WTC11 (cell line): ENCODE measurements at regions not wholly inside any gene's neighbourhood (a gene's known extent, or its start where the extent isn't known, plus 50 kb on each side); places are given as distances from the start of the nearest gene placed in this dataset.

ENCODE experiments used
- ATAC-seq: fragments of 200-7000 bp; cut with Tn5 transposase; 2 replicates; pipeline ENCODE4 v1.10.0; 2021; ENCODE audit warnings: mild to moderate bottlenecking, moderate library complexity
- CTCF ChIA-PET: fragments of 300-600 bp; sonication (Branson Sonifier 250); formaldehyde crosslinking; loops from one replicate; lab custom pipeline; 2021; ENCODE audit warnings: antibody characterized with exemption; lab: Charles Lee
- POLR2A ChIA-PET: fragments of 350-600 bp; sonication (Branson Sonifier 250); formaldehyde crosslinking; loops from one replicate; lab custom pipeline; 2021; ENCODE audit warnings: antibody characterized with exemption; lab: Charles Lee
- DNase-seq: peaks from one replicate; pipeline ENCODE4 v3.0.0; 2021; ENCODE audit warnings: low spot score
- H3K27ac Mint-ChIP-seq: 2 replicates; pipeline ENCODE4 v1.8.0; 2021; ENCODE audit warnings: mixed read lengths
- H3K27me3 Mint-ChIP-seq: 2 replicates; pipeline ENCODE4 v1.8.0; 2021; ENCODE audit warnings: low read depth, mild to moderate bottlenecking, moderate library complexity, mixed read lengths
- H3K36me3 Mint-ChIP-seq: 2 replicates; pipeline ENCODE4 v1.8.0; 2021; ENCODE audit warnings: mixed read lengths
- H3K4me1 Mint-ChIP-seq: 2 replicates; pipeline ENCODE4 v1.8.0; 2022; ENCODE audit warnings: mixed read lengths
- H3K4me3 Mint-ChIP-seq: 2 replicates; pipeline ENCODE4 v1.8.0; 2021; ENCODE audit warnings: mild to moderate bottlenecking, moderate library complexity, mixed read lengths
- H3K9me3 Mint-ChIP-seq: 2 replicates; pipeline ENCODE4 v1.8.0; 2021; ENCODE audit warnings: mixed read lengths
- ATF1 ChIP-seq: sonication (generic); formaldehyde crosslinking; IDR thresholded peaks from 2 replicates; pipeline ENCODE4 v1.8.1; 2023; ENCODE audit warnings: mild to moderate bottlenecking, moderate library complexity, missing genetic modification reagents
- CREM ChIP-seq: sonication (generic); formaldehyde crosslinking; IDR thresholded peaks from 2 replicates; pipeline ENCODE4 v1.8.1; 2022; ENCODE audit warnings: mild to moderate bottlenecking, missing genetic modification reagents, moderate library complexity
- GABPB1 ChIP-seq: sonication (generic); formaldehyde crosslinking; IDR thresholded peaks from 2 replicates; pipeline ENCODE4 v1.8.1; 2023; ENCODE audit warnings: mild to moderate bottlenecking, missing genetic modification reagents
- IRF2 ChIP-seq: sonication (generic); formaldehyde crosslinking; IDR thresholded peaks from 2 replicates; pipeline ENCODE4 v1.8.0; 2022; ENCODE audit warnings: low read depth, missing genetic modification reagents, borderline replicate concordance
- MYBL2 ChIP-seq: sonication (generic); formaldehyde crosslinking; IDR thresholded peaks from 2 replicates; pipeline ENCODE4 v1.8.1; 2023; ENCODE audit warnings: mild to moderate bottlenecking, moderate library complexity, missing genetic modification reagents
- NFE2L1 ChIP-seq: sonication (generic); formaldehyde crosslinking; IDR thresholded peaks from 2 replicates; pipeline ENCODE4 v1.8.1; 2023; ENCODE audit warnings: missing genetic modification reagents
- SMAD4 ChIP-seq: sonication (generic); formaldehyde crosslinking; IDR thresholded peaks from 2 replicates; pipeline ENCODE4 v1.8.0; 2022; ENCODE audit warnings: mild to moderate bottlenecking, missing genetic modification reagents
- ZNF121 ChIP-seq: sonication (generic); formaldehyde crosslinking; IDR thresholded peaks from 2 replicates; pipeline ENCODE4 v1.8.0; 2023; ENCODE audit warnings: missing genetic modification reagents
- ZNF138 ChIP-seq: sonication (generic); formaldehyde crosslinking; conservative IDR thresholded peaks from 2 replicates; pipeline ENCODE4 v1.8.1; 2022; ENCODE audit warnings: mild to moderate bottlenecking, moderate library complexity, missing genetic modification reagents
- ZNF232 ChIP-seq: sonication (generic); formaldehyde crosslinking; IDR thresholded peaks from 2 replicates; pipeline ENCODE4 v1.8.0; 2022; ENCODE audit warnings: mild to moderate bottlenecking, missing genetic modification reagents
- ZNF423 ChIP-seq: fragments of 250-450 bp; sonication (Bioruptor Pico); IDR thresholded peaks from 2 replicates; pipeline ENCODE4 v2.1.2; 2022; ENCODE audit warnings: mild to moderate bottlenecking, moderate library complexity
- ZNF671 ChIP-seq: fragments of 250-450 bp; sonication (Bioruptor Pico); IDR thresholded peaks from 2 replicates; pipeline ENCODE4 v1.8.0; 2021; ENCODE audit warnings: mild to moderate bottlenecking
- TF ChIP-seq, protein P1 (sequence below): sonication (generic); formaldehyde crosslinking; IDR thresholded peaks from 2 replicates; pipeline ENCODE4 v1.8.0; 2022; ENCODE audit warnings: mild to moderate bottlenecking, missing genetic modification reagents
- TF ChIP-seq, protein P2 (sequence below): sonication (generic); formaldehyde crosslinking; IDR thresholded peaks from 2 replicates; pipeline ENCODE4 v1.8.1; 2022; ENCODE audit warnings: missing genetic modification reagents, borderline replicate concordance
- TF ChIP-seq, protein P3 (sequence below): sonication (generic); formaldehyde crosslinking; conservative IDR thresholded peaks from 2 replicates; pipeline ENCODE4 v1.8.1; 2022; ENCODE audit warnings: mild to moderate bottlenecking, missing genetic modification reagents
- TF ChIP-seq, protein P4 (sequence below): sonication (generic); formaldehyde crosslinking; IDR thresholded peaks from 2 replicates; pipeline ENCODE4 v1.8.1; 2022; ENCODE audit warnings: mild to moderate bottlenecking, missing genetic modification reagents, moderate library complexity, borderline replicate concordance
- TF ChIP-seq, protein P5 (sequence below): fragments of 250-450 bp; sonication (Bioruptor Pico); IDR thresholded peaks from 2 replicates; pipeline ENCODE4 v1.9.0; 2021; ENCODE audit warnings: mild to moderate bottlenecking
- TF ChIP-seq, protein P6 (sequence below): fragments of 250-450 bp; sonication (Bioruptor Pico); IDR thresholded peaks from 2 replicates; pipeline ENCODE4 v1.9.0; 2021; ENCODE audit warnings: mild to moderate bottlenecking, borderline replicate concordance

DNA sequence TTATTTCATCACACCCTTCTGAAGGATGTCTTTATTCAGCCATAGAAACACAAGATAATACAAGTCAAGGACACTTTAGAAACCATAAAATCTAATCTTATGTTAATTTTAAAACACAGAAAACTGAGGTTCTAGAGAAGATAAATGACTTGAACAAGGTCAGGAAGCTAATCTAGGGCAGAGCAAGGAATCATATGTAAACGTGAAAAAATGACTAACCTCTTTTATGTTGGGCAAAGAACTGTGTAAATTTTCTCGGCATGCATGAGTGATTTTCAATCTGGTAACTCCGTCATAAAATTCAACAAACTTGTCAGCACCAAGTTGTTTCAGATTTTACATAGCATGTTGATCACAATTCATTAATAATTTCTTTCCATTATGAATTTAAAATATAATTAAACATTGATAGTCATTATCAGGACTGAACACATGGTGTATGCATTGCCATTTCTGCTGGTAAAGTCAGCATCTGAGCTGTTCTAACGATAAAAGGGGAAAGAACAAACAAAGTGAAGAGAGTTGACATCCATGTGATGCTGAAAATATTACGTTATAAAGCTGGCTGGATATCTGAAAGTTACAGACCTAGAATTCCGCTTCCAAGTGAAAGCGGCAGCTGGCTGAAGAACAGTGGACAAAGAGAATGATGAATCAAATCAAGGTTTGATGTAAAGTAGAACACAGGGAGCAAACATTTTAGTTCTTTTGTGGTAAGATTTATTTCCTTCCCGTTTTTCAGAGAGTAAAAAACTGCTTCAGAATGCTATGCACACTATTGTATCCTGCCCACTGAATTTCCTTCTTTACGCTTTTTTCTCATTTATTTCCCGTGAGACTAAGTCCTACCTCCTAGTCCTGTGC, 1037.4 kb upstream of the TMPRSS15 start:
- ChIA-PET POLR2A (no interaction called here), CTCF (no interaction called here)
- no peak for TF ChIP-seq MYBL2 (CRISPR knock-in tag)
- TF ChIP-seq IRF2 = no peak
- no peak for TF ChIP-seq NFE2L1 (CRISPR knock-in tag)
- TF ChIP-seq SMAD4 = no peak
- TF ChIP-seq, protein P1, sequence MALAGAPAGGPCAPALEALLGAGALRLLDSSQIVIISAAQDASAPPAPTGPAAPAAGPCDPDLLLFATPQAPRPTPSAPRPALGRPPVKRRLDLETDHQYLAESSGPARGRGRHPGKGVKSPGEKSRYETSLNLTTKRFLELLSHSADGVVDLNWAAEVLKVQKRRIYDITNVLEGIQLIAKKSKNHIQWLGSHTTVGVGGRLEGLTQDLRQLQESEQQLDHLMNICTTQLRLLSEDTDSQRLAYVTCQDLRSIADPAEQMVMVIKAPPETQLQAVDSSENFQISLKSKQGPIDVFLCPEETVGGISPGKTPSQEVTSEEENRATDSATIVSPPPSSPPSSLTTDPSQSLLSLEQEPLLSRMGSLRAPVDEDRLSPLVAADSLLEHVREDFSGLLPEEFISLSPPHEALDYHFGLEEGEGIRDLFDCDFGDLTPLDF = no peak
- TF ChIP-seq, protein P2, sequence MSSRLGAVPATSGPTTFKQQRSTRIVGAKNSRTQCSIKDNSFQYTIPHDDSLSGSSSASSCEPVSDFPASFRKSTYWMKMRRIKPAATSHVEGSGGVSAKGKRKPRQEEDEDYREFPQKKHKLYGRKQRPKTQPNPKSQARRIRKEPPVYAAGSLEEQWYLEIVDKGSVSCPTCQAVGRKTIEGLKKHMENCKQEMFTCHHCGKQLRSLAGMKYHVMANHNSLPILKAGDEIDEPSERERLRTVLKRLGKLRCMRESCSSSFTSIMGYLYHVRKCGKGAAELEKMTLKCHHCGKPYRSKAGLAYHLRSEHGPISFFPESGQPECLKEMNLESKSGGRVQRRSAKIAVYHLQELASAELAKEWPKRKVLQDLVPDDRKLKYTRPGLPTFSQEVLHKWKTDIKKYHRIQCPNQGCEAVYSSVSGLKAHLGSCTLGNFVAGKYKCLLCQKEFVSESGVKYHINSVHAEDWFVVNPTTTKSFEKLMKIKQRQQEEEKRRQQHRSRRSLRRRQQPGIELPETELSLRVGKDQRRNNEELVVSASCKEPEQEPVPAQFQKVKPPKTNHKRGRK = no peak
- H3K9me3 Mint-ChIP-seq = no peaks in the 10 kb centered on the region
- no peaks in the 10 kb centered on the region for H3K36me3 Mint-ChIP-seq
- no peaks in the 10 kb centered on the region for H3K4me1 Mint-ChIP-seq
- ATAC-seq (no peak), DNase-seq (no peak)
- H3K4me3 Mint-ChIP-seq = no peak overlapping the region
- no peaks in the 10 kb centered on the region for H3K27me3 Mint-ChIP-seq
- peak overlapping the region; percentile 49; the same call in 1 of the 2 replicates for H3K27ac Mint-ChIP-seq

DNA sequence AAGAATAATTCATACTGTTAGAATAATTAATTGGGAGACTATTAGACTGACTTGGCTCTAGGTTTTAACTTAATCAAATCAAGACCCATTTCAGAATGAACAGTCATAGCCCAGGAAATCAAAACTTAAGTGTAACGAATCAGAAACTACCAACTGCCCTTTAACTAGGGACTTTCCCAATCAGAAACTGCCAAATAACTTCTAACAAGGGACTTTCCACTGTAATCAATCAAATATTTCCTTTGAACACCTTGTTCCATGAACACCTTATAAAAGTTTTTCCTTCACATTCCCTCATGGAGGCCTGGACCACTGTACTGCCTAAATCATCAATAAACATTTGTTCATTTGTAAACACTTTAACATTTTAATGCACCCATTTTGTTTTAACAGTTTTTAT, 1054.7 kb upstream of the TMPRSS15 start:
- TF ChIP-seq, protein P3, sequence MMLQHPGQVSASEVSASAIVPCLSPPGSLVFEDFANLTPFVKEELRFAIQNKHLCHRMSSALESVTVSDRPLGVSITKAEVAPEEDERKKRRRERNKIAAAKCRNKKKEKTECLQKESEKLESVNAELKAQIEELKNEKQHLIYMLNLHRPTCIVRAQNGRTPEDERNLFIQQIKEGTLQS (CRISPR knock-in tag) = no peak
- no peak for TF ChIP-seq ZNF138 (CRISPR knock-in tag)
- TF ChIP-seq CREM = no peak
- TF ChIP-seq ZNF671 (CRISPR knock-in tag) = no peak
- TF ChIP-seq, protein P4, sequence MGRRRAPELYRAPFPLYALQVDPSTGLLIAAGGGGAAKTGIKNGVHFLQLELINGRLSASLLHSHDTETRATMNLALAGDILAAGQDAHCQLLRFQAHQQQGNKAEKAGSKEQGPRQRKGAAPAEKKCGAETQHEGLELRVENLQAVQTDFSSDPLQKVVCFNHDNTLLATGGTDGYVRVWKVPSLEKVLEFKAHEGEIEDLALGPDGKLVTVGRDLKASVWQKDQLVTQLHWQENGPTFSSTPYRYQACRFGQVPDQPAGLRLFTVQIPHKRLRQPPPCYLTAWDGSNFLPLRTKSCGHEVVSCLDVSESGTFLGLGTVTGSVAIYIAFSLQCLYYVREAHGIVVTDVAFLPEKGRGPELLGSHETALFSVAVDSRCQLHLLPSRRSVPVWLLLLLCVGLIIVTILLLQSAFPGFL (CRISPR knock-in tag) = no peak
- no peak for TF ChIP-seq ZNF121 (CRISPR knock-in tag)
- TF ChIP-seq ZNF232 (CRISPR knock-in tag) = no peak
- no peak for TF ChIP-seq SMAD4
- TF ChIP-seq ATF1 (CRISPR knock-in tag) = no peak
- no peak for TF ChIP-seq ZNF423 (CRISPR knock-in tag)
- TF ChIP-seq GABPB1 = no peak
- TF ChIP-seq, protein P5, sequence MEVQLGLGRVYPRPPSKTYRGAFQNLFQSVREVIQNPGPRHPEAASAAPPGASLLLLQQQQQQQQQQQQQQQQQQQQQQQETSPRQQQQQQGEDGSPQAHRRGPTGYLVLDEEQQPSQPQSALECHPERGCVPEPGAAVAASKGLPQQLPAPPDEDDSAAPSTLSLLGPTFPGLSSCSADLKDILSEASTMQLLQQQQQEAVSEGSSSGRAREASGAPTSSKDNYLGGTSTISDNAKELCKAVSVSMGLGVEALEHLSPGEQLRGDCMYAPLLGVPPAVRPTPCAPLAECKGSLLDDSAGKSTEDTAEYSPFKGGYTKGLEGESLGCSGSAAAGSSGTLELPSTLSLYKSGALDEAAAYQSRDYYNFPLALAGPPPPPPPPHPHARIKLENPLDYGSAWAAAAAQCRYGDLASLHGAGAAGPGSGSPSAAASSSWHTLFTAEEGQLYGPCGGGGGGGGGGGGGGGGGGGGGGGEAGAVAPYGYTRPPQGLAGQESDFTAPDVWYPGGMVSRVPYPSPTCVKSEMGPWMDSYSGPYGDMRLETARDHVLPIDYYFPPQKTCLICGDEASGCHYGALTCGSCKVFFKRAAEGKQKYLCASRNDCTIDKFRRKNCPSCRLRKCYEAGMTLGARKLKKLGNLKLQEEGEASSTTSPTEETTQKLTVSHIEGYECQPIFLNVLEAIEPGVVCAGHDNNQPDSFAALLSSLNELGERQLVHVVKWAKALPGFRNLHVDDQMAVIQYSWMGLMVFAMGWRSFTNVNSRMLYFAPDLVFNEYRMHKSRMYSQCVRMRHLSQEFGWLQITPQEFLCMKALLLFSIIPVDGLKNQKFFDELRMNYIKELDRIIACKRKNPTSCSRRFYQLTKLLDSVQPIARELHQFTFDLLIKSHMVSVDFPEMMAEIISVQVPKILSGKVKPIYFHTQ (CRISPR knock-in tag) = no peak
- TF ChIP-seq, protein P6, sequence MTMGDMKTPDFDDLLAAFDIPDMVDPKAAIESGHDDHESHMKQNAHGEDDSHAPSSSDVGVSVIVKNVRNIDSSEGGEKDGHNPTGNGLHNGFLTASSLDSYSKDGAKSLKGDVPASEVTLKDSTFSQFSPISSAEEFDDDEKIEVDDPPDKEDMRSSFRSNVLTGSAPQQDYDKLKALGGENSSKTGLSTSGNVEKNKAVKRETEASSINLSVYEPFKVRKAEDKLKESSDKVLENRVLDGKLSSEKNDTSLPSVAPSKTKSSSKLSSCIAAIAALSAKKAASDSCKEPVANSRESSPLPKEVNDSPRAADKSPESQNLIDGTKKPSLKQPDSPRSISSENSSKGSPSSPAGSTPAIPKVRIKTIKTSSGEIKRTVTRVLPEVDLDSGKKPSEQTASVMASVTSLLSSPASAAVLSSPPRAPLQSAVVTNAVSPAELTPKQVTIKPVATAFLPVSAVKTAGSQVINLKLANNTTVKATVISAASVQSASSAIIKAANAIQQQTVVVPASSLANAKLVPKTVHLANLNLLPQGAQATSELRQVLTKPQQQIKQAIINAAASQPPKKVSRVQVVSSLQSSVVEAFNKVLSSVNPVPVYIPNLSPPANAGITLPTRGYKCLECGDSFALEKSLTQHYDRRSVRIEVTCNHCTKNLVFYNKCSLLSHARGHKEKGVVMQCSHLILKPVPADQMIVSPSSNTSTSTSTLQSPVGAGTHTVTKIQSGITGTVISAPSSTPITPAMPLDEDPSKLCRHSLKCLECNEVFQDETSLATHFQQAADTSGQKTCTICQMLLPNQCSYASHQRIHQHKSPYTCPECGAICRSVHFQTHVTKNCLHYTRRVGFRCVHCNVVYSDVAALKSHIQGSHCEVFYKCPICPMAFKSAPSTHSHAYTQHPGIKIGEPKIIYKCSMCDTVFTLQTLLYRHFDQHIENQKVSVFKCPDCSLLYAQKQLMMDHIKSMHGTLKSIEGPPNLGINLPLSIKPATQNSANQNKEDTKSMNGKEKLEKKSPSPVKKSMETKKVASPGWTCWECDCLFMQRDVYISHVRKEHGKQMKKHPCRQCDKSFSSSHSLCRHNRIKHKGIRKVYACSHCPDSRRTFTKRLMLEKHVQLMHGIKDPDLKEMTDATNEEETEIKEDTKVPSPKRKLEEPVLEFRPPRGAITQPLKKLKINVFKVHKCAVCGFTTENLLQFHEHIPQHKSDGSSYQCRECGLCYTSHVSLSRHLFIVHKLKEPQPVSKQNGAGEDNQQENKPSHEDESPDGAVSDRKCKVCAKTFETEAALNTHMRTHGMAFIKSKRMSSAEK (CRISPR knock-in tag) = no peak
- ChIA-PET CTCF (no interaction called here), POLR2A (no interaction called here)
- Mint-ChIP-seq H3K36me3 (no peaks in the 10 kb centered on the region), H3K27me3 (no peaks in the 10 kb centered on the region), H3K9me3 (peaks cover 11% of the 10 kb centered on the region; the same call in 1 of the 2 replicates), H3K4me3 (no peak overlapping the region), H3K4me1 (peaks cover 13% of the 10 kb centered on the region), H3K27ac (no peak overlapping the region)
- DNase-seq (no peak), ATAC-seq (no peak)
